WERI-Rb-1 (cell line): ENCODE measurements at regions not wholly inside any gene's neighbourhood (a gene's known extent, or its start where the extent isn't known, plus 50 kb on each side); places are given as distances from the start of the nearest gene placed in this dataset.
A peak's percentile ranks its signal among the peaks of the same experiment; 100 is the strongest.

Experiments used
- DNase-seq: peaks from one replicate; pipeline ENCODE4 v3.0.0-alpha.2; 2020
- H3K27ac ChIP-seq: fragments of 250-450 bp; sonication (Bioruptor Pico); 2 replicates; pipeline ENCODE4 v1.5.1; 2020; ENCODE audit warnings: mild to moderate bottlenecking, moderate library complexity
- H3K27me3 ChIP-seq: fragments of 250-450 bp; sonication (Bioruptor Pico); 2 replicates; pipeline ENCODE4 v1.5.1; 2021; ENCODE audit warnings: mild to moderate bottlenecking, low read depth, moderate library complexity; ENCODE audit not compliant: insufficient read depth, severe bottlenecking
- H3K36me3 ChIP-seq: fragments of 250-450 bp; sonication (Bioruptor Pico); 2 replicates; pipeline ENCODE4 v1.5.1; 2020; ENCODE audit warnings: mild to moderate bottlenecking, moderate library complexity
- H3K4me3 ChIP-seq: 2 replicates; pipeline ENCODE4 v1.5.1; 2011; ENCODE audit warnings: low read depth, mild to moderate bottlenecking, control low read depth, low read length
- H3K9me3 ChIP-seq: fragments of 250-450 bp; sonication (Bioruptor Pico); 2 replicates; pipeline ENCODE4 v1.5.1; 2021; ENCODE audit warnings: mild to moderate bottlenecking, moderate library complexity; ENCODE audit not compliant: severe bottlenecking
- TF ChIP-seq, protein P1 (sequence below): IDR thresholded peaks from 2 replicates; pipeline ENCODE4 v1.5.1; 2011; ENCODE audit warnings: low read depth, mild to moderate bottlenecking, control low read depth, inconsistent platforms, low read length

DNA sequence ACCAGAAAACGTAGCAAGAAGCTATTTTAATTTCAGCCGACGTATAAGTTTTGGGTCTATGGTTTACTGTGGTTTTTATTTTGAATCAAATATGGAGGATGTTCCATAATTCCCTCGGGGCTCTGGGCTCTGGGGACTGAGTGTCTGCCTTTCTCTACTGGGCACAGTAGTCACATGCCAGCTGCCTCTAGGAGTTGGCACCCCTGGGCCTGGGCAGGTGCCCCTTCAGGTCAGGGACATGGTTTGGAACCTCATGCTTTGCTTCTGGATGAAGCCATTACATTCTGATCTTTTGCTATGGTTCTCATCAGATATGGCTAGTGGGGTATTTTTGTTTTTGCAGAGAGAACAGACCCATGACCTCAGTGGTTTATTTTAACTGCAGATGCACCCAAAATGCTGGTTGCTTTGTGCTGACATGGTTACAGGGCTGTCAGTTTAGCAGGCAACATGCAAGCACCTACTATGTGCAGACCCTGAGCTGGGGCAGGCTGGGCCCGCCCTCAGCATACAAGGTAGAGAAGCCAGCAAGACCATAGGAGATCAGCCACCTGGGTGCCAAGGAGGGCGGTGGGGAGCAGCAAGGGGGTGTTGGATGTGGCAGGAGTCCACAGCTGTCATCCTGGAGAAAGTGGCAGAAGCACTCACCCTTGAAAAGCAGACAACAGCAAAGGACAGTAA, 54.5 kb upstream of the PSD2 start:
- TF ChIP-seq, protein P1, sequence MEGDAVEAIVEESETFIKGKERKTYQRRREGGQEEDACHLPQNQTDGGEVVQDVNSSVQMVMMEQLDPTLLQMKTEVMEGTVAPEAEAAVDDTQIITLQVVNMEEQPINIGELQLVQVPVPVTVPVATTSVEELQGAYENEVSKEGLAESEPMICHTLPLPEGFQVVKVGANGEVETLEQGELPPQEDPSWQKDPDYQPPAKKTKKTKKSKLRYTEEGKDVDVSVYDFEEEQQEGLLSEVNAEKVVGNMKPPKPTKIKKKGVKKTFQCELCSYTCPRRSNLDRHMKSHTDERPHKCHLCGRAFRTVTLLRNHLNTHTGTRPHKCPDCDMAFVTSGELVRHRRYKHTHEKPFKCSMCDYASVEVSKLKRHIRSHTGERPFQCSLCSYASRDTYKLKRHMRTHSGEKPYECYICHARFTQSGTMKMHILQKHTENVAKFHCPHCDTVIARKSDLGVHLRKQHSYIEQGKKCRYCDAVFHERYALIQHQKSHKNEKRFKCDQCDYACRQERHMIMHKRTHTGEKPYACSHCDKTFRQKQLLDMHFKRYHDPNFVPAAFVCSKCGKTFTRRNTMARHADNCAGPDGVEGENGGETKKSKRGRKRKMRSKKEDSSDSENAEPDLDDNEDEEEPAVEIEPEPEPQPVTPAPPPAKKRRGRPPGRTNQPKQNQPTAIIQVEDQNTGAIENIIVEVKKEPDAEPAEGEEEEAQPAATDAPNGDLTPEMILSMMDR, result no peak
- DNase-seq, result no peak
- Histone ChIP-seq H3K4me3 (no peak overlapping the region), H3K9me3 (no peaks in the 10 kb centered on the region), H3K36me3 (no peaks in the 10 kb centered on the region), H3K27ac (peak overlapping the region; percentile 59), H3K27me3 (no peaks in the 10 kb centered on the region)

DNA sequence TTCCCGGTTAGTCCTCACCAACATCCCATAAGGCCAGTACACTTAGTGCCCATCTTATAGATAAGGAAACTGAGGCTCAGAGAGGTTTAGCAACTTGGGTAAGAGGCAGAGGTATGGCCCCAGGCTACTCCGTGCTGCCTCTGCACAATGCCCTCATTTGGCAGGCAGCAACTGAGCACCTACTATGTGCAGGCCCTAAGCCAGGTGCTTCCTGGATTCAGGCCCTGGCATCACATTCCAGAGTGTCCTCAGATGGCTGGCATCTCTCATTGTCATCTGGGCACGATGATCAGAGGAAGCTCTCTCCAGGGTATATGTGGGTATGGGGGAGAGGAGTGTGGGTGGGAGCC, 53.8 kb upstream of the PSD2 start:
- no peak for DNase-seq
- TF ChIP-seq, protein P1, result no peak

DNA sequence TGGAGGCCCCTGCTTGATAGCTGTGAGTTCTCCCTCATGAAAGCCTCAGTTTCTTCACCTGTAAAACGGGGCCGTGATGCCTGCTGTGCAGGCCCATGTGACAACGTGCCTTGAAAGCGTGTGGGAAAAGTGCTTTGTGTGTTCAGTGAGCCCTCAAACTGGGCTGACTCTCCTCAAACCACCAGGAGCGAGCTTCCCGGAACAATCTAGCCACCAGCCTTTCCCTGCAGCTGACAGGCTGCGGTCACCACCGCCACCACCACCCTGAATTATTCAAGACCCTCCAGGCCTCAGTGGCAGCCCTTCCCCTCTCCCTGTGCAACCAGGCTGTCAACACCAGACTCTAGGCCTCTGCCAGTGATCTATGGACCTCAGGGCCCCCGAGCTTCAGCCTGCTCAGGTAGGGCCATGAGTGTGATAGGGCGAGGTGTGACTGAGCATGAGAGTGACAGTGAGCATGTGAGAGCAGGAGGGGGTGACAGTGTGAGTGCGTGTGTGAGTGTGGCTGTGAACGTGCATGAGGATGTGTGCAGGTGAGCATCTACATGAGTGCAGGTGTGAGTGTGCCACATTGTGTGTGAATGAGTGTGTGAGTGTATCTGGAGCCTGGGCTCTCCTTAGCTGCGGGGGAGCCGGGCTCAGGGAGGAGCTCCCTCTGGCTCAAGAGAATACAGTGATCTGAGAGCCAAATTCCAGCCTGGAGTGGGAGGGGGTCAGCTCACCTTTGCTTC, 53.3 kb upstream of the PSD2 start:
- Histone ChIP-seq H3K36me3 (no peaks in the 10 kb centered on the region), H3K27me3 (no peaks in the 10 kb centered on the region), H3K9me3 (no peaks in the 10 kb centered on the region), H3K4me3 (no peak overlapping the region), H3K27ac (peak overlapping the region; percentile 99)
- TF ChIP-seq, protein P1, result no peak
- DNase-seq, result no peak

More for the DNA sequence above, 53.8 kb upstream of the PSD2 start:
- no peaks in the 10 kb centered on the region for H3K9me3 ChIP-seq
- H3K27me3 ChIP-seq, result no peaks in the 10 kb centered on the region
- no peak overlapping the region for H3K4me3 ChIP-seq
- H3K27ac ChIP-seq, result no peak overlapping the region; the same call in 1 of the 2 replicates
- no peaks in the 10 kb centered on the region for H3K36me3 ChIP-seq

DNA sequence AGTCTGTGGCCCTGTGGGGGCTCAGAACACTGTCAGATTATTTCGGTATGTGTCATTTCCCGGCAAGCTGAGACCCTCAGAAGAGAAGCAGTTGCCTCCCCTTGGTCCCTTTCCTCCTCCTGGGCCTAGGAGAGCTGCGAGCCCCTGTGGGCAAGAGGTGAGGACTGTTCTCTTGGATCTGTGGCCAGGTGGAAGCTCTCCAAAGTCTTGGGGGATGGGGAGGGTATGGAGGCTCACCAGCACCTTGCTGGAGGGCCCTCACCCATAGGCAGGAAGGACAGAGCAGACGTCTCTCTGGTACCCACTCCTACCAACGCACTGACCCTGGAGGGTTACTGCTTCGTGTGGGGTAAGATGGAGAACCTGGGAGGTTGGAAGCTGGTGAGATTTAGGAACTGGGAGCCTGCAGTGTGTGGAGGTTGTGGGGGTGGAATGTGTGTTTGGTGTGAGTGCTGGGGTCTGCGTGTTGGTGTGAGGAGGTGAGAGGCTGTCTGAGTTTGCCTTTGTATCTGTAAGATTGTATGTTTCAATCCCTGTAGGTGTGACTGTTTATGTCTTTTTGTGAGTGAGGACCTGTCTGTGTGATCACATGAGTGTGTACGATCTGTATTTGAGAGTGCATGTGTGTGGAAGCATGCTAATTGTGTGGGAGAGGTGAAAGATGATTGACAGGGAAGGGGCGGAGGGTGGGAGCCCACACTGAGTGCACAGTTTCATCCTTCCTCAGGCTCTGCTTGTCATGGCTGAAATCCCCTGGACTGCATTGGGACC, 52.4 kb upstream of the PSD2 start:
- no peak for DNase-seq
- Histone ChIP-seq H3K36me3 (no peaks in the 10 kb centered on the region), H3K9me3 (no peaks in the 10 kb centered on the region), H3K27me3 (no peaks in the 10 kb centered on the region), H3K4me3 (no peak overlapping the region), H3K27ac (peak overlapping the region; percentile 99)
- TF ChIP-seq, protein P1, result no peak

DNA sequence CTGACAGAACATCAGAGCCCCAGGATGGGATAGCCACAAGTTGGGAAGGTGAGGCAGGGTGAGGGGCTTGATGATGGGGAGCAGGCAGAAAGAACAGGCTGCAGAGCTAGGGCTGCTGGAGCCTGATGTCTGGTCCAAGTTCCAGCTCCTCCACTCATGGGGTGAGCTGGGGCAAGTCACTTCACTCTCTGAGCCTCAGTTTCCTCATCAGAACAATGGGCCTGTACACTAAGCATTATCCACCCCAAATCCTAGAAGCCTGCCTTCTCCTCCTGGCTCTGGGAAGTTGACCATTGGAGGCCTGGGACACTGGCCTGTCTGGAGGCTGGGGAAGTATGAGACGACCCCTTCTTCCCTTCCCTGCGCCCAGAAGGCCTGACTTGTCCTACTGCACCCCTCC, 51.8 kb upstream of the PSD2 start:
- Histone ChIP-seq H3K36me3 (no peaks in the 10 kb centered on the region), H3K9me3 (no peaks in the 10 kb centered on the region), H3K27ac (peak overlapping the region; percentile 99), H3K4me3 (no peak overlapping the region), H3K27me3 (no peaks in the 10 kb centered on the region)
- no peak for DNase-seq
- TF ChIP-seq, protein P1, result no peak
